ENCODE measurements at regions not wholly inside any gene's neighbourhood (a gene's known extent, or its start where the extent isn't known, plus 50 kb on each side); places are given as distances from the start of the nearest gene placed in this dataset.

GRCh38 chr20:52416953-52417352 is 225.4 kb upstream of the ZFP64 start (continued):
- TF ChIP-seq RBBP5 (conservative IDR thresholded peaks at IDR 0.05) (no peak), CTCF (IDR thresholded peaks at IDR 0.05 in 2 of 3, conservative IDR thresholded peaks at IDR 0.05 in 1 of 3; ENCODE audit: control insufficient read depth in 2 of 3, extremely low read depth in 1 of 3, insufficient read depth in 1 of 3, low read depth in 3 of 3, low read length in 3 of 3) (no peak), BCLAF1 (IDR thresholded peaks at IDR 0.05) (no peak), MTA3 (IDR thresholded peaks at IDR 0.05; ENCODE audit: borderline replicate concordance, low read length) (no peak), IRF5 (IDR thresholded peaks at IDR 0.05; ENCODE audit: borderline replicate concordance) (no peak), KLF5 (IDR thresholded peaks at IDR 0.05; ENCODE audit: partially characterized antibody) (no peak), ZBED1 (IDR thresholded peaks at IDR 0.05; ENCODE audit: borderline replicate concordance) (no peak), ZNF384 (IDR thresholded peaks at IDR 0.05; ENCODE audit: borderline replicate concordance, low read depth, low read length) (no peak), NFXL1 (IDR thresholded peaks at IDR 0.05; ENCODE audit: borderline replicate concordance) (no peak), BCL3 (IDR thresholded peaks at IDR 0.05; ENCODE audit: borderline replicate concordance, insufficient read depth, low read depth, low read length, poor library complexity, severe bottlenecking) (no peak)

All from GM12878 (cell line).